ENCODE measurements at regions not wholly inside any gene's neighbourhood (a gene's known extent, or its start where the extent isn't known, plus 50 kb on each side); places are given as distances from the start of the nearest gene placed in this dataset.

- Mint-ChIP-seq H3K27me3 (no peaks in the 10 kb centered on the region), H3K27ac (ENCODE audit: low read depth) (no peak overlapping the region), H3K36me3 (ENCODE audit: insufficient read depth) (peaks cover 3% of the 10 kb centered on the region), H3K9me3 (no peaks in the 10 kb centered on the region), H3K4me1 (peaks cover 18% of the 10 kb centered on the region), H3K4me3 (no peak overlapping the region)
- ATAC-seq (replicated peaks; ENCODE audit: extremely low read depth, poor library complexity, severe bottlenecking): no peak
- DNase-seq (ENCODE audit: low spot score in 2 of 2): no peak
Observed at GRCh38 chr14:97328743-97329142, 531.6 kb downstream of the VRK1 start.

GRCh38 chr14:97329701-97330100 is 532.5 kb downstream of the VRK1 start:
- no peak for DNase-seq (ENCODE audit: low spot score in 2 of 2)

DNA sequence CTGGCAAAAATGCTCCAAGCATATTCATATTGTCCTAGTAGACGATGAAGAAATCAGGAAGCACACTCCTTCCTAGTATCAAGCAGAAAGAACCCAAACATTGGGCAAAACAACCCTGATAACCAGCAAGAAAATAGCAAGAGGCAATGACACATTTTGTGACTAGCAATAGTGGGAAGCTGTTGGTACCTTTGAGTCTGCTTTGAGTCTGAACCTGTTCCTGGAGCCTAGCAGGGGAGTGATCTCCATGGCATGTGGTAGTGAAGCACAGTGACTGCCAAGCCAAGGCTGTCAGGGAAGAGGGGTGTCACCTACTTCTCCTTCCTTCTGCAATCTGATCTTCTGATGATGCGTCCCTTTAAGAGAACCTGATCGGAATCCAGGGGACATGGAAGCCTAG is 533.9 kb downstream of the VRK1 start:
- no peak for ATAC-seq (replicated peaks; ENCODE audit: extremely low read depth, poor library complexity, severe bottlenecking)
- H3K4me3 Mint-ChIP-seq: no peak overlapping the region
- no peak overlapping the region for H3K27ac Mint-ChIP-seq (ENCODE audit: low read depth)

More at GRCh38 chr14:97329701-97330100, 532.5 kb downstream of the VRK1 start:
- Mint-ChIP-seq H3K27ac (ENCODE audit: low read depth) (no peak overlapping the region), H3K9me3 (no peaks in the 10 kb centered on the region), H3K4me1 (peaks cover 18% of the 10 kb centered on the region), H3K36me3 (ENCODE audit: insufficient read depth) (peaks cover 3% of the 10 kb centered on the region), H3K27me3 (no peaks in the 10 kb centered on the region), H3K4me3 (no peak overlapping the region)
- no peak for ATAC-seq (replicated peaks; ENCODE audit: extremely low read depth, poor library complexity, severe bottlenecking)

DNA sequence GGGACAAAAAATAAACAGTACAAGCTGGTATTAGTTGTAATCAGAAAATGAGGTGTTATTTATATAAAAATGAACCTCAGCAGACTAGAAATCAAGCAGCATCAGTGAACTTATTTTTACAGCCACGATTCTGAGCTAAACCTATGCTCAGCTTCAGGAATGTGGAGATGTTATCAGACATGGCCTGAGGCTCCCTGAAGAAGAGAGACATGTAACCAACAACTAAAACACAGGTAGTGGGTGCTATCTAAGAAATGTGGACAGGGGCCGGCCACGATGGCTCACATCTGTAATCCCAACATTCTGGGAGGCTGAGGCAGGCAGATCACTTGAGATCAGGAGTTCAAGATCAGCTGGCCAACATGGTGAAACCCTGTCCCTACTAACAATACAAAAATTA is 534.3 kb downstream of the VRK1 start:
- peaks cover 32% of the 10 kb centered on the region for H3K4me1 Mint-ChIP-seq
- H3K27me3 Mint-ChIP-seq: no peaks in the 10 kb centered on the region
- ATAC-seq (replicated peaks; ENCODE audit: extremely low read depth, poor library complexity, severe bottlenecking): no peak
- H3K27ac Mint-ChIP-seq (ENCODE audit: low read depth): no peak overlapping the region
- H3K9me3 Mint-ChIP-seq: no peaks in the 10 kb centered on the region
- H3K4me3 Mint-ChIP-seq: no peak overlapping the region
- peaks cover 3% of the 10 kb centered on the region for H3K36me3 Mint-ChIP-seq (ENCODE audit: insufficient read depth)
- no peak for DNase-seq (ENCODE audit: low spot score in 2 of 2)

More for the DNA sequence above, 533.9 kb downstream of the VRK1 start:
- H3K27me3 Mint-ChIP-seq: no peaks in the 10 kb centered on the region
- no peak for DNase-seq (ENCODE audit: low spot score in 2 of 2)
- no peaks in the 10 kb centered on the region for H3K9me3 Mint-ChIP-seq
- H3K36me3 Mint-ChIP-seq (ENCODE audit: insufficient read depth): peaks cover 3% of the 10 kb centered on the region
- H3K4me1 Mint-ChIP-seq: peaks cover 27% of the 10 kb centered on the region

DNA sequence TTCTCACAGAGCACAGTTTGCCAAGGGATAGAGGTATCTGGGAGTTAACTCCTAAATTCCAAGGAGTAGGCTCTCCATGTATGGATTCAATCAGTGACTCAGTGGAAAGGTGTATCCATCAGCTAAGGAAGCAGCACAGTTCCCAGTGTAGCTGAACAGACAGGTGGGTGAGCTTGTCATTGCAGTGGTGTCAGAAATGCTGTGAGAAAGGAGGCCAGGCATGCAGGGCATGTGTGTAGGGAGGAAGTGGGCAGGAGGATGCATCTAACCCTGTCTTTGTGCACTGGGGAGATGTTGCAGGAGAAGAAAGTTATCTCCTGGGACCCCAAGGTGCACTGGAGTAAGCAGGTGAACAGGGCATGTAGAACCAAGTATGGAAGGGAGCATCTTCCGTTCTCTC is 539.0 kb downstream of the VRK1 start:
- Mint-ChIP-seq H3K27me3 (no peaks in the 10 kb centered on the region), H3K4me1 (peaks cover 28% of the 10 kb centered on the region), H3K4me3 (no peak overlapping the region), H3K9me3 (peaks cover 5% of the 10 kb centered on the region), H3K27ac (ENCODE audit: low read depth) (peak overlapping the region; percentile 6), H3K36me3 (ENCODE audit: insufficient read depth) (no peaks in the 10 kb centered on the region)
- no peak for DNase-seq (ENCODE audit: low spot score in 2 of 2)
- no peak for ATAC-seq (replicated peaks; ENCODE audit: extremely low read depth, poor library complexity, severe bottlenecking)

GRCh38 chr14:97336816-97337215 is 539.6 kb downstream of the VRK1 start:
- DNase-seq (ENCODE audit: low spot score in 2 of 2): no peak
- Mint-ChIP-seq H3K27me3 (no peaks in the 10 kb centered on the region), H3K4me1 (peaks cover 22% of the 10 kb centered on the region), H3K36me3 (ENCODE audit: insufficient read depth) (no peaks in the 10 kb centered on the region), H3K27ac (ENCODE audit: low read depth) (no peak overlapping the region), H3K9me3 (peaks cover 5% of the 10 kb centered on the region), H3K4me3 (no peak overlapping the region)
- no peak for ATAC-seq (replicated peaks; ENCODE audit: extremely low read depth, poor library complexity, severe bottlenecking)

GRCh38 chr14:97337267-97337666 is 540.1 kb downstream of the VRK1 start:
- no peak for ATAC-seq (replicated peaks; ENCODE audit: extremely low read depth, poor library complexity, severe bottlenecking)
- Mint-ChIP-seq H3K4me3 (no peak overlapping the region), H3K27me3 (no peaks in the 10 kb centered on the region), H3K27ac (ENCODE audit: low read depth) (no peak overlapping the region), H3K4me1 (peaks cover 17% of the 10 kb centered on the region), H3K9me3 (peaks cover 5% of the 10 kb centered on the region), H3K36me3 (ENCODE audit: insufficient read depth) (no peaks in the 10 kb centered on the region)
- DNase-seq (ENCODE audit: low spot score in 2 of 2): no peak

DNA sequence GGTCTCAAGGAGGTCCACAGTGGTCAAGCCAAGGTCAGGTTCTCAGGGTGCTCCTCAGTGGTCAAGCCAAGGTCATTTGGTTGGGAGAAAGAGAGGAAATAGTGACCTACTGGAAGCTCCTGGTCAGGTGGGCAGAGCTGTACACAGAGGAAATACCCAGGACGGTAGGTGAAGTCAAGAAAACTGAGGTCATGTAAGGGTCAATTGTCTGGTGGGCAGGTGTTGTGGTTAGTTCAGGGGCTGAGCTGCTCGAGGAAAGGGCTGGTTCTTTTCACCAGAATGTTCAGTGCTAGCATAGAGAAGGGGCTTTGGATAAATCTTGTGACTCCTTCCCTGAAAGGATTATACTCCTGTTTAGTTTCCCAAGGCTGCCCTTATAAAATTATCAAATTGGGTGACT is 540.5 kb downstream of the VRK1 start:
- DNase-seq (ENCODE audit: low spot score in 2 of 2): no peak
- ATAC-seq (replicated peaks; ENCODE audit: extremely low read depth, poor library complexity, severe bottlenecking): no peak
- Mint-ChIP-seq H3K9me3 (peaks cover 5% of the 10 kb centered on the region), H3K27ac (ENCODE audit: low read depth) (no peak overlapping the region), H3K4me1 (peaks cover 15% of the 10 kb centered on the region), H3K36me3 (ENCODE audit: insufficient read depth) (no peaks in the 10 kb centered on the region), H3K4me3 (no peak overlapping the region), H3K27me3 (no peaks in the 10 kb centered on the region)

DNA sequence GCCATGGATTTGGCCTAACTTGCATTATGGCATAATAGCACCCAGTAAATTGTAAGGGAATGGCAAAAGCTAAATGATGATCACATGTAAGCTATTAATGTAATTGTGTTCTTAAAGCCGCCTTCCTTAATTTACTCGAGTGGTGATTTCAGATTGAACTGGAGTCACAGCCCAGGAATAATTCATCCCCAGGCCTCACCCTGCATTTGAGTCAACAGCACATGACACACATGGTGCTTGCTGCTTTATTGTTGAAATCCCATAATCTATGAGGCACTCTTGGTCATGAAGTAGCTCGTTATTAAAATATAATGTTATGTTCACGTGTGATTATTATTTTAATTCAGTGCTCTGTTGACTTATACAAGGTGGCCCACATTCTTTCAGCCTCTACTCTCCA is 547.5 kb downstream of the VRK1 start:
- H3K27me3 Mint-ChIP-seq: no peaks in the 10 kb centered on the region
- peaks cover 5% of the 10 kb centered on the region for H3K9me3 Mint-ChIP-seq
- ATAC-seq (replicated peaks; ENCODE audit: extremely low read depth, poor library complexity, severe bottlenecking): no peak
- no peaks in the 10 kb centered on the region for H3K36me3 Mint-ChIP-seq (ENCODE audit: insufficient read depth)
- H3K4me1 Mint-ChIP-seq: peaks cover 2% of the 10 kb centered on the region
- H3K27ac Mint-ChIP-seq (ENCODE audit: low read depth): no peak overlapping the region
- no peak overlapping the region for H3K4me3 Mint-ChIP-seq
- DNase-seq (ENCODE audit: low spot score in 2 of 2): no peak

DNA sequence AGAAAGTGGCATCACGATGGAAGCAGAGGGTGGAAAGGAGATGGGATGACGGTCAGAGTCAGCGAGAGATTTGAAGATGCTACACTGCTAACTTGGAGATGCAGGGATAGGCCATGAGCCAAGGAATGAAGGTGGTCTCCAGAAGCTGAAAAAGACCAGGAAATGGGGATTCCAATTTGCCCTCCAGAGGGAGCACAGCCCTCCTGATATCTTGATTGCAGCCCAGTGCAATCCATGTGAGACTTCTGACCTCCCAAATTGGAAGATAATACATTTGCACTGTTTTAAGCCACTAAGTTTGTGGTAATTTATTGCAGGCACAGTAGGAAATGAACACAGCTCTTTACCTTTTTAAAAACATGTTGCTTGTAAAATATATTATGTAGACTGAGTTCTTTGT is 549.5 kb downstream of the VRK1 start:
- no peak for DNase-seq (ENCODE audit: low spot score in 2 of 2)
- no peaks in the 10 kb centered on the region for H3K36me3 Mint-ChIP-seq (ENCODE audit: insufficient read depth)
- H3K9me3 Mint-ChIP-seq: no peaks in the 10 kb centered on the region
- H3K4me1 Mint-ChIP-seq: peaks cover 20% of the 10 kb centered on the region
- H3K27me3 Mint-ChIP-seq: no peaks in the 10 kb centered on the region
- no peak overlapping the region for H3K4me3 Mint-ChIP-seq
- no peak overlapping the region for H3K27ac Mint-ChIP-seq (ENCODE audit: low read depth)
- no peak for ATAC-seq (replicated peaks; ENCODE audit: extremely low read depth, poor library complexity, severe bottlenecking)

- Mint-ChIP-seq H3K27me3 (no peaks in the 10 kb centered on the region), H3K27ac (ENCODE audit: low read depth) (no peak overlapping the region), H3K36me3 (ENCODE audit: insufficient read depth) (no peaks in the 10 kb centered on the region), H3K9me3 (no peaks in the 10 kb centered on the region), H3K4me3 (no peak overlapping the region), H3K4me1 (peaks cover 27% of the 10 kb centered on the region)
- DNase-seq (ENCODE audit: low spot score in 2 of 2) (no peak), ATAC-seq (replicated peaks; ENCODE audit: extremely low read depth, poor library complexity, severe bottlenecking) (no peak)
Observed at GRCh38 chr14:97349463-97349862, 552.3 kb downstream of the VRK1 start.

GRCh38 chr14:97349946-97350345 is 552.8 kb downstream of the VRK1 start:
- no peak for ATAC-seq (replicated peaks; ENCODE audit: extremely low read depth, poor library complexity, severe bottlenecking)
- Mint-ChIP-seq H3K4me1 (peaks cover 32% of the 10 kb centered on the region), H3K27ac (ENCODE audit: low read depth) (no peak overlapping the region), H3K4me3 (no peak overlapping the region), H3K27me3 (no peaks in the 10 kb centered on the region), H3K9me3 (no peaks in the 10 kb centered on the region), H3K36me3 (ENCODE audit: insufficient read depth) (no peaks in the 10 kb centered on the region)
- DNase-seq (ENCODE audit: low spot score in 2 of 2): no peak

DNA sequence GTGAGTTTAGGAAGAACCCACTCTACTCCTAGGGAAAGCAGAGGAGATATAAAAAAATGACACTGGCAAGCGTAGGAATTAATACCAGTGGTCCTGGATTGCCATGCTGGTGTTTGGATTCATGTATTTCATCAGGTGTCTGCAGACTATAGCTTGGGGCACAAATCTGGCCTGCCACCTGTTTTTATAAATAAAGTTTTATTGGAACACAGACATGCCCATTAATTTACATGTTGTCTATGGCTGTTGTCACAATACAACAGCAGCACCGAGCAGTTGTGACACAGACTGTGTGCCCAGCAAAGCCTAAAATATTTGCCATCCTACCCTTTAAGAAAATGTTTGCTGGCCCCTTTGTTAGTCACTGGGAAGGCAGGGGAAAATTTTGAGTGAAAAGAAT is 553.2 kb downstream of the VRK1 start:
- no peaks in the 10 kb centered on the region for H3K9me3 Mint-ChIP-seq
- H3K27me3 Mint-ChIP-seq: no peaks in the 10 kb centered on the region
- peaks cover 36% of the 10 kb centered on the region for H3K4me1 Mint-ChIP-seq
- ATAC-seq (replicated peaks; ENCODE audit: extremely low read depth, poor library complexity, severe bottlenecking): no peak
- peaks cover 1% of the 10 kb centered on the region for H3K36me3 Mint-ChIP-seq (ENCODE audit: insufficient read depth)
- H3K4me3 Mint-ChIP-seq: no peak overlapping the region
- H3K27ac Mint-ChIP-seq (ENCODE audit: low read depth): no peak overlapping the region
- no peak for DNase-seq (ENCODE audit: low spot score in 2 of 2)

Data from central memory CD8-positive, alpha-beta T cell (primary cell).